ENCODE measurements at regions not wholly inside any gene's neighbourhood (a gene's known extent, or its start where the extent isn't known, plus 50 kb on each side); places are given as distances from the start of the nearest gene placed in this dataset.

DNA sequence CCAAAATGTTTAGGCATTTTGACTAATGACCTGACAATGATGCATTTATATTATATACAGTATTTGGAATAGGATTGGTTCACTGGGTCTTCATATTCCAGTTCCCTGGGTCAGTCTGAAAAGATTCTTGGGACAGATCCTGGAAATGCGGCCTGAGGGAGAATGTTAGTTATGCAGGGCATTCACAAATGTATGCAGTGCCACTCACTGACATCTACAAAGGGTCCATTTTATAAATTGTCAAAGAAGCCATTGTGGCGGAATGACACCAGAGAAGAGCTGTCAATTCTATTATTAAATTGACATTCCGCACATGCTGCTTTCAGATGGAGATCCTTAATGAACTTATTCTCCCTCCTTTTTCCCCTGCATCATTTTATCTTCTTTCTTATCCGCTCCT lies 176.6 kb downstream of the VGLL3 start:
- H3K4me3 ChIP-seq (ENCODE audit: low read length): no peak overlapping the region
- no peaks in the 10 kb centered on the region for H3K36me3 Mint-ChIP-seq
- no peak overlapping the region for H3K4me3 Mint-ChIP-seq
- no peak for DNase-seq
- H3K36me3 ChIP-seq (ENCODE audit: insufficient read depth, low read length): no peaks in the 10 kb centered on the region
- no peak overlapping the region for H3K27ac Mint-ChIP-seq
- CTCF ChIA-PET: no interaction called here
- no peaks in the 10 kb centered on the region for H3K4me1 ChIP-seq (ENCODE audit: insufficient read depth, low read length)
- peaks cover 0 to 17% (median 0%) of the 10 kb centered on the region in 5 donors for H3K9me3 Mint-ChIP-seq
- no peaks in the 10 kb centered on the region for H3K9me3 ChIP-seq (ENCODE audit: low read length)
- H3K27ac ChIP-seq (ENCODE audit: low read depth, low read length): no peak overlapping the region
- no peaks in the 10 kb centered on the region for H3K4me1 Mint-ChIP-seq
- H3K27me3 ChIP-seq (ENCODE audit: insufficient read depth, low read length, poor library complexity, severe bottlenecking): no peaks in the 10 kb centered on the region
- no peaks in the 10 kb centered on the region for H3K27me3 Mint-ChIP-seq
- POLR2A ChIA-PET: no interaction called here

DNA sequence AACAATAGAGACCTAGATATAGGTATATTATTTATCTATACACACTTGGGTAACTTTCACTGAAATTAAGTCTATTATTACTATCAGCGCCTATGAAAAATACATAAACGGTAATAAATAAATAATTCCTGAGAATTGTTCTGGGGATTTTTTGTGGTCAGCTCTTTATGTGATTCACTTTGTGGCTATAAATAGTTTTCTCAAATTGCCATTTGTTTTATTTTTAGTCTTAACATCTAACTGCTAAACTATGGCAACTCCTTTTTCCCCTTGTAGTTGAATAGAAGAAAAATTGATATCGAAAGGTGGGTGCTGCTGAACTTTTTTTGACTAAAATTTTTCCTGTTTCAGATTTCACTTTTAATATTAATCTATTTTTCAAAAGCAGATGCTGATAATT lies 189.0 kb downstream of the VGLL3 start:
- H3K27me3 Mint-ChIP-seq: no peaks in the 10 kb centered on the region
- H3K4me1 Mint-ChIP-seq: no peaks in the 10 kb centered on the region
- H3K36me3 Mint-ChIP-seq: no peaks in the 10 kb centered on the region
- no peaks in the 10 kb centered on the region for H3K36me3 ChIP-seq (ENCODE audit: insufficient read depth, low read length)
- H3K27ac Mint-ChIP-seq: no peak overlapping the region
- POLR2A ChIA-PET: no interaction called here
- no peak overlapping the region for H3K27ac ChIP-seq (ENCODE audit: low read depth, low read length)
- H3K9me3 ChIP-seq (ENCODE audit: low read length): no peaks in the 10 kb centered on the region
- CTCF ChIA-PET: no interaction called here
- peaks cover 0 to 22% (median 6%) of the 10 kb centered on the region in 5 donors for H3K9me3 Mint-ChIP-seq
- H3K27me3 ChIP-seq (ENCODE audit: insufficient read depth, low read length, poor library complexity, severe bottlenecking): no peaks in the 10 kb centered on the region
- H3K4me1 ChIP-seq (ENCODE audit: insufficient read depth, low read length): no peaks in the 10 kb centered on the region
- H3K4me3 Mint-ChIP-seq: no peak overlapping the region
- DNase-seq: no peak
- no peak overlapping the region for H3K4me3 ChIP-seq (ENCODE audit: low read length)

DNA sequence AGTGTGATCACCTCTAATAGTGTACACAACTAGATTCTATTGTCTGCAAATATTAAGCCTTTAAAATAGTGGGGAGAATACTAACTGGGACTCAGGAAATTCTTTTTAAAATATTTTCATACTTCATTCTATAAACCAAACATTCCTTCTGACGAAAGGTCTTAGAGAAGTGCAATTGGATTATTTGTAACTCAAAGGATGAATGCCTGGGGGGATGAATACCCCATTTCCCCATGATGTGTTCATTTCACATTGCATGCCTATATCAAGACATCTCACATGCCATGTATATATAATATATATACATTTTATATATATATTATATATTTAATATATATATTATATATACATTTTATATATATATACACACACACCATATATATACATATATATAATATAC lies 189.9 kb downstream of the VGLL3 start:
- H3K4me3 ChIP-seq (ENCODE audit: low read length): no peak overlapping the region
- DNase-seq: no peak
- H3K27me3 Mint-ChIP-seq: no peaks in the 10 kb centered on the region
- no peaks in the 10 kb centered on the region for H3K4me1 Mint-ChIP-seq
- no peaks in the 10 kb centered on the region for H3K27me3 ChIP-seq (ENCODE audit: insufficient read depth, low read length, poor library complexity, severe bottlenecking)
- H3K9me3 ChIP-seq (ENCODE audit: low read length): no peaks in the 10 kb centered on the region
- no peak overlapping the region for H3K27ac ChIP-seq (ENCODE audit: low read depth, low read length)
- peaks cover 0 to 13% (median 4%) of the 10 kb centered on the region in 5 donors for H3K9me3 Mint-ChIP-seq
- CTCF ChIA-PET: no interaction called here
- POLR2A ChIA-PET: no interaction called here
- no peak overlapping the region for H3K4me3 Mint-ChIP-seq
- no peaks in the 10 kb centered on the region for H3K4me1 ChIP-seq (ENCODE audit: insufficient read depth, low read length)
- no peak overlapping the region for H3K27ac Mint-ChIP-seq
- H3K36me3 Mint-ChIP-seq: no peaks in the 10 kb centered on the region
- no peaks in the 10 kb centered on the region for H3K36me3 ChIP-seq (ENCODE audit: insufficient read depth, low read length)

DNA sequence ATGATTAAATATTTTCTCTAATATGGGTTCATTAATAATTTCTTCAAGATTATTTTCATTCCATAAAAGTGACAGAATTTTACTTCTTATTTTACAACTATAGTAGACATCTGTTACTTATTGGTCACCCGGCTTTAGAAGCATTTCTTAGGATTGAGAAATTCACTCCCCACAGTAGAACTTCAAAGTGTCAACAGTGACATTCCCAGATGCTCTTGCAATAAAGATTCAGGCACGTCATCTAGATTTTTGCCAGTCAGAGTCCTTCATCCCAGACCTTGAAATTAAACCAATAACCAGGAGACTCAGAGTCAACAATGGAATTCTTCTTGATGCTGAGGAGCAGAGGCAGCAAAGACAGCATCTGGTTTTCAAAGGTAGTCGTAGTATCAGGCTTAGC lies 190.8 kb downstream of the VGLL3 start:
- no peaks in the 10 kb centered on the region for H3K27me3 Mint-ChIP-seq
- no peaks in the 10 kb centered on the region for H3K4me1 Mint-ChIP-seq
- no peaks in the 10 kb centered on the region for H3K36me3 ChIP-seq (ENCODE audit: insufficient read depth, low read length)
- no peaks in the 10 kb centered on the region for H3K4me1 ChIP-seq (ENCODE audit: insufficient read depth, low read length)
- H3K4me3 ChIP-seq (ENCODE audit: low read length): no peak overlapping the region
- H3K27ac Mint-ChIP-seq: no peak overlapping the region
- H3K9me3 Mint-ChIP-seq: peaks cover 0 to 13% (median 3%) of the 10 kb centered on the region in 5 donors
- no peak overlapping the region for H3K4me3 Mint-ChIP-seq
- ChIA-PET CTCF (no interaction called here), POLR2A (no interaction called here)
- no peaks in the 10 kb centered on the region for H3K9me3 ChIP-seq (ENCODE audit: low read length)
- no peak overlapping the region for H3K27ac ChIP-seq (ENCODE audit: low read depth, low read length)
- DNase-seq: no peak
- H3K36me3 Mint-ChIP-seq: no peaks in the 10 kb centered on the region
- H3K27me3 ChIP-seq (ENCODE audit: insufficient read depth, low read length, poor library complexity, severe bottlenecking): no peaks in the 10 kb centered on the region

DNA sequence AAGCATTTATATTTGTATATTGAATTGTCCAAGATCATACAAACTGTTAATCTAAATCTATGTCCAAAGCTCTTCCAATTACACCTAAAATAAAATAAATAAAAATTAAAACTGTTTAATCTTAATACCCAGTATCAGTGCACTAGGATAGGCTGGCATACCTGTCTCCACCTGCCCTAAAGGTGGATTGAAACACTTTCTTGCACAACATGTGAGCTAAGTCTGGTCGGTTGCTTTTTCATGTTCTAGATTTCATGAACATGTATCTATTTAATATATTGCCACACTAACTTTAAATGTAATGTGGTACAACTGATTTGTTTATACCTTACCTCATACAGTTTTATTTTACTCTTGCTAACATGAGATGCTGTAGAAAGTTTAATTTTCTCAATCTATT lies 193.0 kb downstream of the VGLL3 start:
- ChIA-PET POLR2A (no interaction called here), CTCF (no interaction called here)
- DNase-seq: no peak
- Histone ChIP-seq H3K9me3 (ENCODE audit: low read length) (no peaks in the 10 kb centered on the region), H3K27me3 (ENCODE audit: insufficient read depth, low read length, poor library complexity, severe bottlenecking) (no peaks in the 10 kb centered on the region), H3K36me3 (ENCODE audit: insufficient read depth, low read length) (no peaks in the 10 kb centered on the region), H3K4me1 (ENCODE audit: insufficient read depth, low read length) (no peaks in the 10 kb centered on the region), H3K27ac (ENCODE audit: low read depth, low read length) (no peak overlapping the region), H3K4me3 (ENCODE audit: low read length) (no peak overlapping the region)
- peaks cover 0 to 6% (median 2%) of the 10 kb centered on the region in 5 donors for H3K9me3 Mint-ChIP-seq
- no peak overlapping the region for H3K4me3 Mint-ChIP-seq
- H3K36me3 Mint-ChIP-seq: no peaks in the 10 kb centered on the region
- no peaks in the 10 kb centered on the region for H3K27me3 Mint-ChIP-seq
- H3K4me1 Mint-ChIP-seq: no peaks in the 10 kb centered on the region
- no peak overlapping the region for H3K27ac Mint-ChIP-seq

DNA sequence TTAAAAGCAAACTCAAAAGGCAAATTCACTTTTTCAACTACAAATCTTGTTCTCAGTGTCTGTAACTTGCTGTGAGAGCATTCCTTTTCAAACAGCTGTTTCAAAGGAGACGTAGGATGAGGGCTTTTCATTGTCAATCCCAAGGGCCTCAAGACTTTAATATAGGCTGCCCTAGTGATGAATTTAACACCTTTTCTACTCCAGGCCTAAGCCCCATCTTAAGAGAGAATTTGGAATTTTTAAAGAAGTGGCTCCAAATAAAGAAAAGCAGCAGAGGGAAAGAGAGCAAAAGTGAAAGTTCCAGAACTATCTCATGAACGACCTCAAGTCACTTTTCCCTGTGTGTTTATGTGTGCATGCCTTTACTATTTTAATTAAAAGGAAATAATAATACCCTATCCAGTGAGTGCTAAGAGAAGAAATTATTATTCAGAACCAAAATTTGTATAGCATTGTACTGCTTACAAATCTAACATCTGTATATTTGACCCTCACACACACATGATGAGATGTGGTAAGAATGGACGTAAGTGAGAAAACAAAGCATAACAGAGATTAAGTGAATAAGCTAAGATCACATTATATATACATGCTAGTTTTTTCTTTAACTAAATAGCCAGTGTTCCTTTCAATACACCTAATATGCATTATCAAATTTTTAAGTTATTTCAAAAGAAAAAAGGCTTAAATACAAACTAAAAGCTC lies 196.4 kb downstream of the VGLL3 start:
- Mint-ChIP-seq H3K9me3 (peaks cover 0 to 6% (median 4%) of the 10 kb centered on the region in 5 donors), H3K27me3 (no peaks in the 10 kb centered on the region), H3K27ac (no peak overlapping the region), H3K36me3 (no peaks in the 10 kb centered on the region), H3K4me1 (no peaks in the 10 kb centered on the region), H3K4me3 (no peak overlapping the region)
- Histone ChIP-seq H3K4me3 (ENCODE audit: low read length) (no peak overlapping the region), H3K9me3 (ENCODE audit: low read length) (no peaks in the 10 kb centered on the region), H3K4me1 (ENCODE audit: insufficient read depth, low read length) (no peaks in the 10 kb centered on the region), H3K27ac (ENCODE audit: low read depth, low read length) (no peak overlapping the region), H3K27me3 (ENCODE audit: insufficient read depth, low read length, poor library complexity, severe bottlenecking) (no peaks in the 10 kb centered on the region), H3K36me3 (ENCODE audit: insufficient read depth, low read length) (no peaks in the 10 kb centered on the region)
- CTCF ChIA-PET: no interaction called here
- no peak for DNase-seq
- POLR2A ChIA-PET: no interaction called here

DNA sequence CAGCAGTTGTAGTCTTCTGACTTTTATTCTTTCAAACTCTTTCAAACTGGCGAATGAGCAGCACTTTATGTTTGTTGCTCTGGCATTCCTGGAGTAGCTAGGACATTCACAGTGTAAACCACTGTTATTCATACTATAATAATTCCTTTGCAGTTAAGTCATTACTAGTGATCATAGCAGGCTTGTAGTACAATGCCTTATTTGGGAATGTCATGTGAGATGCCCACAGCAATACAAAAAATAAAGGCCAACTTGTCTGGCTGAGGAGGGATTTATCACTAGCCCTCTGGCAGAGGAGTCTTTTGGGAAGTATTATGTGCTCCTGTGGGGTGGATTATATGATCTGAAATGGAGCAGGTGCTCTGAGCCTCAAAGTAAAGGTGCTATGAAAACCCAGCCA lies 197.2 kb downstream of the VGLL3 start:
- H3K36me3 Mint-ChIP-seq: no peaks in the 10 kb centered on the region
- no peak overlapping the region for H3K4me3 ChIP-seq (ENCODE audit: low read length)
- no peaks in the 10 kb centered on the region for H3K4me1 ChIP-seq (ENCODE audit: insufficient read depth, low read length)
- H3K36me3 ChIP-seq (ENCODE audit: insufficient read depth, low read length): no peaks in the 10 kb centered on the region
- H3K9me3 Mint-ChIP-seq: peaks cover 0 to 6% (median under 1%) of the 10 kb centered on the region in 5 donors
- POLR2A ChIA-PET: no interaction called here
- H3K27me3 Mint-ChIP-seq: no peaks in the 10 kb centered on the region
- H3K9me3 ChIP-seq (ENCODE audit: low read length): no peaks in the 10 kb centered on the region
- H3K27ac Mint-ChIP-seq: no peak overlapping the region
- no peak for DNase-seq
- no peak overlapping the region for H3K4me3 Mint-ChIP-seq
- H3K27ac ChIP-seq (ENCODE audit: low read depth, low read length): no peak overlapping the region
- H3K4me1 Mint-ChIP-seq: no peaks in the 10 kb centered on the region
- H3K27me3 ChIP-seq (ENCODE audit: insufficient read depth, low read length, poor library complexity, severe bottlenecking): no peaks in the 10 kb centered on the region
- CTCF ChIA-PET: no interaction called here

DNA sequence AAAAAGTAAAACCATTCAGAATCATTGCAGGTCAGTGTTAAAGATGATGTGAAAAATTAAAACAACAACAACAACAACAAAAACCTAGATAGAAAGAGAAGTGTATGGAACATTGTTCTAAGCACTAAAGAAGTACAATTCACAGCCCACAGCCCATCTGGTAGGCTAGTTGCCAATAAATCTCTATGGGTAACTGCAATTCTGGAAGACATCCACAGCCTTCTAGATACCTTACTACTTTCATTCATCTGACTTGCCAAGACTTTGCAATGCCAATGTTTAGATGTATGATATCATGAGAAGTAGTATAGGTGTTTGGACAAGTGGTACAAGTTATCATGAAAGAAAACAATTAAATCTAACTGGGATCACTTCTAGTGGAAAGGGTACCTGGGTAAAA lies 198.6 kb downstream of the VGLL3 start:
- ChIA-PET POLR2A (no interaction called here), CTCF (no interaction called here)
- no peaks in the 10 kb centered on the region for H3K36me3 ChIP-seq (ENCODE audit: insufficient read depth, low read length)
- no peaks in the 10 kb centered on the region for H3K4me1 Mint-ChIP-seq
- H3K9me3 Mint-ChIP-seq: peaks cover 0 to 4% (median 0%) of the 10 kb centered on the region in 5 donors
- no peaks in the 10 kb centered on the region for H3K4me1 ChIP-seq (ENCODE audit: insufficient read depth, low read length)
- no peaks in the 10 kb centered on the region for H3K36me3 Mint-ChIP-seq
- no peaks in the 10 kb centered on the region for H3K27me3 ChIP-seq (ENCODE audit: insufficient read depth, low read length, poor library complexity, severe bottlenecking)
- H3K27me3 Mint-ChIP-seq: no peaks in the 10 kb centered on the region
- no peak overlapping the region for H3K4me3 Mint-ChIP-seq
- no peak overlapping the region for H3K27ac Mint-ChIP-seq
- no peak overlapping the region for H3K4me3 ChIP-seq (ENCODE audit: low read length)
- DNase-seq: no peak
- H3K27ac ChIP-seq (ENCODE audit: low read depth, low read length): no peak overlapping the region
- no peaks in the 10 kb centered on the region for H3K9me3 ChIP-seq (ENCODE audit: low read length)
